ENCODE measurements at regions not wholly inside any gene's neighbourhood (a gene's known extent, or its start where the extent isn't known, plus 50 kb on each side); places are given as distances from the start of the nearest gene placed in this dataset.

- no peak for ATAC-seq
- TF ChIP-seq ZNF565 (CRISPR knock-in tag; conservative IDR thresholded peaks at IDR 0.05; ENCODE audit: low read depth) (no peak), RARB (CRISPR knock-in tag; IDR thresholded peaks at IDR 0.05) (no peak), ESRRG (CRISPR knock-in tag; IDR thresholded peaks at IDR 0.05) (no peak), ZNF70 (CRISPR knock-in tag; IDR thresholded peaks at IDR 0.05) (no peak), CSRNP3 (CRISPR knock-in tag; IDR thresholded peaks at IDR 0.05) (no peak), ZNF8 (CRISPR knock-in tag; IDR thresholded peaks at IDR 0.05) (no peak), TCF4 (CRISPR knock-in tag; IDR thresholded peaks at IDR 0.05; ENCODE audit: borderline replicate concordance) (no peak), POU6F1 (CRISPR knock-in tag; IDR thresholded peaks at IDR 0.05; ENCODE audit: borderline replicate concordance, low read depth) (no peak), CREB5 (CRISPR knock-in tag; IDR thresholded peaks at IDR 0.05; ENCODE audit: low read depth) (no peak)
Measured at GRCh38 chr4:31601793-31602192, 881.6 kb downstream of the PCDH7 start.

- TF ChIP-seq GLIS3 (CRISPR knock-in tag; IDR thresholded peaks at IDR 0.05) (no peak), OSR1 (CRISPR knock-in tag; IDR thresholded peaks at IDR 0.05) (no peak), ESRRG (CRISPR knock-in tag; IDR thresholded peaks at IDR 0.05) (no peak), ZNF565 (CRISPR knock-in tag; conservative IDR thresholded peaks at IDR 0.05; ENCODE audit: low read depth) (no peak), POU6F1 (CRISPR knock-in tag; IDR thresholded peaks at IDR 0.05; ENCODE audit: borderline replicate concordance, low read depth) (no peak), BACH2 (CRISPR knock-in tag; IDR thresholded peaks at IDR 0.05; ENCODE audit: borderline replicate concordance) (no peak), SNAI2 (CRISPR knock-in tag; IDR thresholded peaks at IDR 0.05) (no peak), TOX (CRISPR knock-in tag; IDR thresholded peaks at IDR 0.05; ENCODE audit: borderline replicate concordance) (no peak), PPARA (CRISPR knock-in tag; IDR thresholded peaks at IDR 0.05; ENCODE audit: borderline replicate concordance) (no peak), CREB5 (CRISPR knock-in tag; IDR thresholded peaks at IDR 0.05; ENCODE audit: low read depth) (no peak), ZNF8 (CRISPR knock-in tag; IDR thresholded peaks at IDR 0.05) (no peak), TCF4 (CRISPR knock-in tag; IDR thresholded peaks at IDR 0.05; ENCODE audit: borderline replicate concordance) (no peak), ZFP3 (CRISPR knock-in tag; IDR thresholded peaks at IDR 0.05) (no peak), RARB (CRISPR knock-in tag; IDR thresholded peaks at IDR 0.05) (no peak), ISL1 (CRISPR knock-in tag; IDR thresholded peaks at IDR 0.05) (no peak)
Measured at GRCh38 chr4:31613946-31614623, 893.9 kb downstream of the PCDH7 start.

GRCh38 chr4:31617667-31618066, 897.5 kb downstream of the PCDH7 start:
- TF ChIP-seq ZNF565 (CRISPR knock-in tag; conservative IDR thresholded peaks at IDR 0.05; ENCODE audit: low read depth) (no peak), RARB (CRISPR knock-in tag; IDR thresholded peaks at IDR 0.05) (no peak), CSDC2 (CRISPR knock-in tag; IDR thresholded peaks at IDR 0.05) (no peak), ZC3H10 (CRISPR knock-in tag; IDR thresholded peaks at IDR 0.05) (no peak)
- ATAC-seq: no peak

More at GRCh38 chr4:31613946-31614623, 893.9 kb downstream of the PCDH7 start:
- no peak for ATAC-seq

- TF ChIP-seq RARB (CRISPR knock-in tag; IDR thresholded peaks at IDR 0.05) (no peak), ESRRG (CRISPR knock-in tag; IDR thresholded peaks at IDR 0.05) (no peak), PATZ1 (CRISPR knock-in tag; IDR thresholded peaks at IDR 0.05; ENCODE audit: borderline replicate concordance) (no peak), ZNF565 (CRISPR knock-in tag; conservative IDR thresholded peaks at IDR 0.05; ENCODE audit: low read depth) (no peak), ZC3H10 (CRISPR knock-in tag; IDR thresholded peaks at IDR 0.05) (no peak)
- ATAC-seq: no peak
Measured at GRCh38 chr4:31620476-31620875, 900.3 kb downstream of the PCDH7 start.

All from SK-N-SH treated with all-trans-retinoic acid at 6 μM for 48 hours (cell line).